GM12878 (cell line): ENCODE measurements at regions not wholly inside any gene's neighbourhood (a gene's known extent, or its start where the extent isn't known, plus 50 kb on each side); places are given as distances from the start of the nearest gene placed in this dataset.

Experiments
- ATAC-seq: fragments of 200-7000 bp; cut with Tn5 transposase; 3 replicates; pipeline ENCODE4 v1.9.1; 2020; ENCODE audit warnings: mild to moderate bottlenecking, moderate library complexity
- BruUV-seq: library from RNA; stranded (reverse); fragments of 400-500 nt; replicated peaks from 2 replicates; lab custom pipeline; 2021; lab: Mats Ljungman, UMichigan
- CTCF ChIA-PET: fragments of 300-600 bp; sonication (Branson Sonifier 250); formaldehyde crosslinking; extraction: SDS; loops from one replicate; lab custom pipeline; 2021; ENCODE audit warnings: inconsistent platforms; lab: Yijun Ruan, JAX
- POLR2A ChIA-PET: fragments of 350-600 bp; formaldehyde crosslinking; extraction: SDS; loops from one replicate; lab custom pipeline; 2021; ENCODE audit warnings: inconsistent platforms; lab: Charles Lee
- RAD21 ChIA-PET: fragments of 300-600 bp; sonication (Branson Sonifier 250); formaldehyde crosslinking; loops from one replicate; lab custom pipeline; 2023; ENCODE audit warnings: antibody characterized with exemption; ENCODE audit not compliant: unreplicated experiment; lab: Charles Lee
- SMC1A ChIA-PET: fragments of 300-600 bp; sonication (Branson Sonifier 250); formaldehyde crosslinking; loops from one replicate; lab custom pipeline; 2023; ENCODE audit not compliant: unreplicated experiment, uncharacterized antibody; lab: Charles Lee
- DNase-seq: peaks from one replicate; pipeline ENCODE4 v3.0.0-alpha.2; 2011; ENCODE audit warnings: low read depth, low spot score
- FAIRE-seq: peaks from 3 replicates; lab custom pipeline; 2011; peaks lifted over from hg19 to GRCh38; lab: Jason Lieb, UNC
- H2AFZ ChIP-seq: 2 replicates; pipeline ENCODE4 v1.6.0; 2011; ENCODE audit warnings: low read depth, low read length, control low read depth; ENCODE audit not compliant: control insufficient read depth
- H3K27ac ChIP-seq: 2 replicates; pipeline ENCODE4 v1.5.1; 2011; ENCODE audit warnings: control low read depth; ENCODE audit not compliant: control insufficient read depth, insufficient read depth
- H3K27me3 ChIP-seq, 2 experiments: replicated peaks in 1 of 2; 2 replicates each; pipeline versions ENCODE4 v1.6.0 to v1.6.1; 2011; ENCODE audit warnings: low read length in 1 of 2; ENCODE audit not compliant: control insufficient read depth in 2 of 2, insufficient read depth in 2 of 2
- H3K36me3 ChIP-seq, 2 experiments: 2 replicates each; pipeline ENCODE4 v1.5.1; 2011; ENCODE audit warnings: low read length in 1 of 2; ENCODE audit not compliant: control insufficient read depth in 2 of 2, insufficient read depth in 2 of 2
- H3K4me1 ChIP-seq: 2 replicates; pipeline ENCODE4 v1.6.1; 2011; ENCODE audit warnings: mild to moderate bottlenecking, low read length, moderate library complexity, mixed read lengths; ENCODE audit not compliant: control insufficient read depth, insufficient read depth
- H3K4me2 ChIP-seq: 2 replicates; pipeline ENCODE4 v1.6.0; 2011; ENCODE audit warnings: control low read depth; ENCODE audit not compliant: control insufficient read depth, insufficient read depth
- H3K4me3 ChIP-seq: fragments of 200-600 bp; sonication (generic); 2 replicates; pipeline ENCODE4 v1.5.1; 2016
- H3K79me2 ChIP-seq: 2 replicates; pipeline ENCODE4 v1.6.0; 2011; ENCODE audit warnings: low read length; ENCODE audit not compliant: control insufficient read depth, insufficient read depth
- H3K9ac ChIP-seq: 2 replicates; pipeline ENCODE4 v1.8.0; 2011; ENCODE audit warnings: low read length, control low read depth, mixed read lengths; ENCODE audit not compliant: control insufficient read depth, insufficient read depth
- H3K9me3 ChIP-seq: replicated peaks from 3 replicates; pipeline ENCODE4 v1.5.1; 2011; ENCODE audit warnings: mild to moderate bottlenecking, low read length; ENCODE audit not compliant: control insufficient read depth, insufficient read depth
- H4K20me1 ChIP-seq: 2 replicates; pipeline ENCODE4 v1.6.0; 2011; ENCODE audit not compliant: control insufficient read depth, insufficient read depth
- BHLHE40 ChIP-seq, 2 experiments: fragments of 450-650 bp in 1 of 2; IDR thresholded peaks; 2 replicates each; pipeline ENCODE4 v1.6.1; 2011 to 2017; ENCODE audit warnings: low read depth in 2 of 2, borderline replicate concordance in 1 of 2, improper control_type of control experiment in 1 of 2, low read length in 1 of 2, mild to moderate bottlenecking in 1 of 2
- HDAC6 ChIP-seq: fragments of 200-600 bp; sonication (generic); IDR thresholded peaks from one replicate; pipeline ENCODE4 v1.8.0; 2017; ENCODE audit warnings: antibody characterized with exemption; ENCODE audit not compliant: unreplicated experiment
- MLLT1 ChIP-seq: fragments of 450-650 bp; IDR thresholded peaks from 2 replicates; pipeline ENCODE4 v1.6.1; 2016; ENCODE audit warnings: mild to moderate bottlenecking
- RUNX3 ChIP-seq: IDR thresholded peaks from 2 replicates; pipeline ENCODE4 v1.6.1; 2012; ENCODE audit warnings: low read length, inconsistent platforms
- TCF12 ChIP-seq: IDR thresholded peaks from 2 replicates; pipeline ENCODE4 v1.6.1; 2011; ENCODE audit warnings: low read depth, mild to moderate bottlenecking, low read length
- WGBS: methylation state at CpG from one replicate; pipeline ENCODE4 v1.1.6; 2016; ENCODE audit warnings: low lambda C conversion rate; ENCODE audit not compliant: insufficient replicate concordance, insufficient coverage; ENCODE audit errors: missing lambda C conversion rate; 5-methylcytosine and 5-hydroxymethylcytosine counted together
- in situ Hi-C: fragments of 300-500 bp; cut with MboI; formaldehyde crosslinking; loops from 9 replicates; pipeline ENCODE4 v1.14.3; 2018; ENCODE audit warnings: mixed read lengths
- intact Hi-C: fragments of 100-400 bp; cut with micrococcal nuclease; formaldehyde crosslinking; loops from one replicate; pipeline ENCODE4 v1.14.2; 2022; ENCODE audit not compliant: unreplicated experiment
- TF ChIP-seq, protein P1 (sequence below): IDR thresholded peaks from 2 replicates; pipeline ENCODE4 v1.6.1; 2012; ENCODE audit warnings: low read depth, low read length, improper control_type of control experiment
- TF ChIP-seq, protein P2 (sequence below): fragments of 450-650 bp; IDR thresholded peaks from 2 replicates; pipeline ENCODE4 v1.6.1; 2017; ENCODE audit warnings: mild to moderate bottlenecking, moderate library complexity

DNA sequence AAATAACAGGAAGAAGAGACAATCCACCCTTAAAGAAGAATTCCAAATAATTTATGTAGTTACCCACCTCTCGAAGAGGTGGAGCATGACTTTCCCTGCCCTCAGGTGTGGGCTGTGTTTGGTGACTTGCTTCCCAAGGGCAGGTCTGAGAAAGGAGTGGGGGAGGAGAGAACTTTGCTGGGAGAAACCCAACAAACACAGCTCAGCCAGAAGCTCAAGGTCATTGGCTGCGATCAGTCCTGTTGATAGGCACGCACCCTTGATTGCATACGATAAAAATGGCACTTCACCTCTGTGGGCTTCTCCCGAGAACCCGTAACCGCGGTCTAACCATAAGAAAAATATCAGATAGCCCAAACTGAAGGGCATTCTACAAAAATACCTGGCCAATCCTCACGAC, 157.5 kb upstream of the ID2 start:
- ChIA-PET SMC1A (interaction anchor here (0.8 to 17.9 kb wide), 23 partner anchors 9 to 1097 kb away, joined by 3 to 284 read pairs (median 7); partner anchors contain the start of gene ID2), POLR2A (interaction anchor here (1.1 to 11.0 kb wide), 12 partner anchors 9 to 160 kb away, joined by 3 to 98 read pairs (median 10); partner anchors contain the start of gene ID2), CTCF (interaction anchor here (0.7 to 8.4 kb wide), 15 partner anchors 14 to 1097 kb away, joined by 3 to 64 read pairs (median 6); partner anchors contain the start of gene ID2), RAD21 (interaction anchor here (0.7 to 17.7 kb wide), 15 partner anchors 8 to 160 kb away, joined by 3 to 322 read pairs (median 19); partner anchors contain the start of gene ID2)
- H3K36me3 ChIP-seq = no peaks in the 10 kb centered on the region
- intact Hi-C loops (loop anchor here (2.0 kb wide), 1 partner anchor 116 kb away; no protein-coding TSS in a partner anchor), in situ Hi-C loops (no loop called here)
- H3K4me2 ChIP-seq = peak overlapping the region; percentile 18; the same call in 1 of the 2 replicates
- no peak overlapping the region for H2AFZ ChIP-seq
- ATAC-seq (no peak), FAIRE-seq (no peak), DNase-seq (no peak)
- H3K27ac ChIP-seq = peak overlapping the region; percentile 74
- peak; percentile 55; the same call in 1 of the 2 replicates for TF ChIP-seq MLLT1
- TF ChIP-seq HDAC6 = no peak
- no peak overlapping the region for H3K4me3 ChIP-seq
- no TSS peak for BruUV-seq
- no peaks in the 10 kb centered on the region for H4K20me1 ChIP-seq
- H3K79me2 ChIP-seq = no peaks in the 10 kb centered on the region
- H3K9ac ChIP-seq = no peak overlapping the region; the same call in 1 of the 2 replicates
- no peaks in the 10 kb centered on the region for H3K9me3 ChIP-seq
- WGBS = 97% methylated on average over 9 of the region's 9 CpGs
- H3K4me1 ChIP-seq = peaks cover 74% of the 10 kb centered on the region
- no peaks in the 10 kb centered on the region for H3K27me3 ChIP-seq

DNA sequence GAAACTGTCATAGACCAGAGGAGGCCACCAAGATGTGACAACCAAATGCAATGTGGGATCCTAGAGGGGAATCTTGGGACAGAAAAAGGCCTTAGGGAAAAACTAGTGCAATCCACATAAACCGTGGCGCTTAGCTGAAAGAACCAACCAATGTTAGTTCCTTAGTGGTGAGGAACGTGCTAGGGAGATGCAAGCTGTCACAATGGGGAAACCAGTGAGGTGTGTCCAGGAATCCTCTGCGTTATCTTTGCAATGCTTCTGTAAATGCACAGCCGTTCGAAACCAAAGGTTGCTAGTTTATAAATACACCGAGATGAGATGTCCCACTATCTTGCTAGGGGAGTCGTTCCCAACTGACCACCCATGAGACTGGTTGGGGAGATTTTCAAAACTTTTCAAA, 157.0 kb upstream of the ID2 start:
- Histone ChIP-seq H4K20me1 (no peaks in the 10 kb centered on the region), H3K4me1 (peaks cover 70% of the 10 kb centered on the region), H3K4me2 (peak overlapping the region; percentile 26), H3K79me2 (no peaks in the 10 kb centered on the region), H3K27me3 (no peaks in the 10 kb centered on the region), H2AFZ (no peak overlapping the region; the same call in 1 of the 2 replicates), H3K4me3 (no peak overlapping the region), H3K9me3 (no peaks in the 10 kb centered on the region), H3K9ac (no peak overlapping the region; the same call in 1 of the 2 replicates), H3K27ac (peak overlapping the region; percentile 74), H3K36me3 (no peaks in the 10 kb centered on the region)
- POLR2A ChIA-PET = interaction anchor here (1.1 to 6.2 kb wide), 13 partner anchors 9 to 160 kb away, joined by 3 to 42 read pairs (median 8); partner anchors contain the start of gene ID2
- peak; percentile 44 for FAIRE-seq
- 47% methylated on average over 8 of the region's 8 CpGs for WGBS
- SMC1A ChIA-PET = interaction anchor here (0.9 to 17.9 kb wide), 20 partner anchors 10 to 1097 kb away, joined by 3 to 284 read pairs (median 8); partner anchors contain the start of gene ID2
- intact Hi-C loops (loop anchor here (1.0 to 5.0 kb wide), 6 partner anchors 38 to 237 kb away; no protein-coding TSS in a partner anchor), in situ Hi-C loops (loop anchor here (5.0 kb wide), 1 partner anchor 162 kb away; no protein-coding TSS in a partner anchor)
- peak; percentile 8 for ATAC-seq
- CTCF ChIA-PET = interaction anchor here (0.6 to 8.4 kb wide), 18 partner anchors 8 to 1097 kb away, joined by 3 to 64 read pairs (median 4); partner anchors contain the start of gene ID2
- DNase-seq = no peak
- RAD21 ChIA-PET = interaction anchor here (1.3 to 17.7 kb wide), 18 partner anchors 9 to 1098 kb away, joined by 3 to 322 read pairs (median 18); partner anchors contain the start of gene ID2
- no TSS peak for BruUV-seq
- TF ChIP-seq, protein P1, sequence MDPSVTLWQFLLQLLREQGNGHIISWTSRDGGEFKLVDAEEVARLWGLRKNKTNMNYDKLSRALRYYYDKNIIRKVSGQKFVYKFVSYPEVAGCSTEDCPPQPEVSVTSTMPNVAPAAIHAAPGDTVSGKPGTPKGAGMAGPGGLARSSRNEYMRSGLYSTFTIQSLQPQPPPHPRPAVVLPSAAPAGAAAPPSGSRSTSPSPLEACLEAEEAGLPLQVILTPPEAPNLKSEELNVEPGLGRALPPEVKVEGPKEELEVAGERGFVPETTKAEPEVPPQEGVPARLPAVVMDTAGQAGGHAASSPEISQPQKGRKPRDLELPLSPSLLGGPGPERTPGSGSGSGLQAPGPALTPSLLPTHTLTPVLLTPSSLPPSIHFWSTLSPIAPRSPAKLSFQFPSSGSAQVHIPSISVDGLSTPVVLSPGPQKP = no peak
- peak; percentile 44 to 76; a peak in 3 of 4 replicates for TF ChIP-seq BHLHE40 (IDR thresholded peaks at IDR 0.05; ENCODE audit: borderline replicate concordance in 1 of 2, low read depth in 2 of 2, low read length in 1 of 2)
- TF ChIP-seq TCF12 = 0 out of 2 replicates have a peak, but pooled peaks have one; percentile 24
- TF ChIP-seq, protein P2, sequence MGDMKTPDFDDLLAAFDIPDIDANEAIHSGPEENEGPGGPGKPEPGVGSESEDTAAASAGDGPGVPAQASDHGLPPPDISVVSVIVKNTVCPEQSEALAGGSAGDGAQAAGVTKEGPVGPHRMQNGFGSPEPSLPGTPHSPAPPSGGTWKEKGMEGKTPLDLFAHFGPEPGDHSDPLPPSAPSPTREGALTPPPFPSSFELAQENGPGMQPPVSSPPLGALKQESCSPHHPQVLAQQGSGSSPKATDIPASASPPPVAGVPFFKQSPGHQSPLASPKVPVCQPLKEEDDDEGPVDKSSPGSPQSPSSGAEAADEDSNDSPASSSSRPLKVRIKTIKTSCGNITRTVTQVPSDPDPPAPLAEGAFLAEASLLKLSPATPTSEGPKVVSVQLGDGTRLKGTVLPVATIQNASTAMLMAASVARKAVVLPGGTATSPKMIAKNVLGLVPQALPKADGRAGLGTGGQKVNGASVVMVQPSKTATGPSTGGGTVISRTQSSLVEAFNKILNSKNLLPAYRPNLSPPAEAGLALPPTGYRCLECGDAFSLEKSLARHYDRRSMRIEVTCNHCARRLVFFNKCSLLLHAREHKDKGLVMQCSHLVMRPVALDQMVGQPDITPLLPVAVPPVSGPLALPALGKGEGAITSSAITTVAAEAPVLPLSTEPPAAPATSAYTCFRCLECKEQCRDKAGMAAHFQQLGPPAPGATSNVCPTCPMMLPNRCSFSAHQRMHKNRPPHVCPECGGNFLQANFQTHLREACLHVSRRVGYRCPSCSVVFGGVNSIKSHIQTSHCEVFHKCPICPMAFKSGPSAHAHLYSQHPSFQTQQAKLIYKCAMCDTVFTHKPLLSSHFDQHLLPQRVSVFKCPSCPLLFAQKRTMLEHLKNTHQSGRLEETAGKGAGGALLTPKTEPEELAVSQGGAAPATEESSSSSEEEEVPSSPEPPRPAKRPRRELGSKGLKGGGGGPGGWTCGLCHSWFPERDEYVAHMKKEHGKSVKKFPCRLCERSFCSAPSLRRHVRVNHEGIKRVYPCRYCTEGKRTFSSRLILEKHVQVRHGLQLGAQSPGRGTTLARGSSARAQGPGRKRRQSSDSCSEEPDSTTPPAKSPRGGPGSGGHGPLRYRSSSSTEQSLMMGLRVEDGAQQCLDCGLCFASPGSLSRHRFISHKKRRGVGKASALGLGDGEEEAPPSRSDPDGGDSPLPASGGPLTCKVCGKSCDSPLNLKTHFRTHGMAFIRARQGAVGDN = peak; percentile 39; the same call in 1 of the 2 replicates
- TF ChIP-seq RUNX3 = peak; percentile 27; the same call in 1 of the 2 replicates
